Stimulated activated CD4-positive, alpha-beta T cell treated with anti-CD3 and anti-CD28 coated beads, Interleukin-1b, Interleukin-23, amount 100 ng/mL, for 48 hours (primary cell): ENCODE measurements at regions not wholly inside any gene's neighbourhood (a gene's known extent, or its start where the extent isn't known, plus 50 kb on each side); places are given as distances from the start of the nearest gene placed in this dataset.

Experiments used
- DNase-seq: peaks from one replicate; pipeline ENCODE4 v3.0.0-alpha.2; 2020

DNA sequence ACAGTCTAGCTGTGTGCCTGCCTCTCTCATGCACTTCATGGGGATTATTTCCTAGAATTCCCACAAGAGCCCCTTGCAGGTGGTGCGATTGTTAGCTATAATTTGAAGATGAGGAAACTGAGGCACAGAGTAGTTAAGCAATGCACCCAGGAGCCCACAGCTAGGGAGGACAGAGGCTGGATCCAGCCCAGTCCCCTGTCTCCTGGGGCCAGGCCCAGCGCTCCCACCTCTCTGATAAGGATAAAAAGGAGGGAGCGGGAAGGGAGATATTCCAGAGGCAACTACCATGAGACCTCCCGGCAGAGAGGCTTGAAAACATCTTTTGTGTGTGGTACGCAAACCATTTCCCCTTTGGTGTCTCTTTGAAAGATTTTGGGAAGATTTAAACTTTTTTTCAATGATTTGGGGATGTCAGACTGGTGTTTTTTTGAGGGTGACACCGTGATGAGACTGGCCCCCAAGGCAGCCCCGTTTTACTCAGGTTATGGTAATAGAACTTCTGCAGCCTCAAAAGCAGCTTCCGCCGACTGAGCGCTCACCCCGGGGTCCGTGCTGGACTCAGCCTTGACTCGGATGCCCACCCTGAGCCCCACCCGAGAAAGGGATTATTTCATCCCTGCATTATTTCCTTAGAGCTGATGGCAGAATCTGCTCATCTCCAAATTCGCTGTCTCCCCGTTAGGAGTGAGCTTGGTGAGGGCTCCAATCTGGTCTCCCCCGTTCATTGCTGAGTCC is 144.7 kb upstream of the IER5L start:
- no peak for DNase-seq

GRCh38 chr9:129322022-129322621 is 144.1 kb upstream of the IER5L start:
- DNase-seq: no peak

DNA sequence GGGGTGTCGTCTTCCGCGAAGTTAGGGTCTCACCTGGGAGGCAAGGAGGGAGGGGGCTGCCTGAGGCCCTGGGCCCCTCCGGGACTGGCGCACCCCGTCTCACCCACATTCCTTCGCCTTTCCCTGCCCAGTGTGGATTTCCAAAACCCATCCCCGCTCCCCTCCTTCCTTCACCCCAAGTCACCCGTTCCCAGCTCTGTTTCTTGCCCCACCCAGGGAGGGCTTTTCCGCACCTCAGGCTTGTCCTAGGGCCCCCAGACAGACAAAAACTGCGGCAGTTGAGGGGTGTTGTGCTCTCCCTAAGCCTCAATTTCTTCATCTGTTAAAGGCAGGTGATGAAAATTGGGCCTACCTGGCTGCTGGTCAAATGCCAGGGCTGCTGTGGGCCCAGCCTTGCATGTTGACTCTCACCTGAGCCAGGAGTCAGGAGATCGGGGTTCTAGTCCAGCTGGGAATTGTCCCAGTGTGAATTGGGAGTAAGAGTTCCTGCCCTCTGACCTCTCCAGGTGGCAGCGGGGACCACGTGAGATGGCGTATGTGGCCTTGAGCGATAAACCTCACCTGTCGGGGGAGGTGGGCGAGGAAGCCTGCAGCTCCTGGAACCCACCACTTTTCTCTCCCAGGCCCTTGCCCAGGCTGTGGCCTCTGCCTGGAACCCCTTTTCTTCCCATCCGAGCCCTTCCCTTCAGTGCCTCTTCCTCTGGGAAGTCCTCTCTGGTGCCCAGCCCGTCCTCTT is 143.4 kb upstream of the IER5L start:
- no peak for DNase-seq

DNA sequence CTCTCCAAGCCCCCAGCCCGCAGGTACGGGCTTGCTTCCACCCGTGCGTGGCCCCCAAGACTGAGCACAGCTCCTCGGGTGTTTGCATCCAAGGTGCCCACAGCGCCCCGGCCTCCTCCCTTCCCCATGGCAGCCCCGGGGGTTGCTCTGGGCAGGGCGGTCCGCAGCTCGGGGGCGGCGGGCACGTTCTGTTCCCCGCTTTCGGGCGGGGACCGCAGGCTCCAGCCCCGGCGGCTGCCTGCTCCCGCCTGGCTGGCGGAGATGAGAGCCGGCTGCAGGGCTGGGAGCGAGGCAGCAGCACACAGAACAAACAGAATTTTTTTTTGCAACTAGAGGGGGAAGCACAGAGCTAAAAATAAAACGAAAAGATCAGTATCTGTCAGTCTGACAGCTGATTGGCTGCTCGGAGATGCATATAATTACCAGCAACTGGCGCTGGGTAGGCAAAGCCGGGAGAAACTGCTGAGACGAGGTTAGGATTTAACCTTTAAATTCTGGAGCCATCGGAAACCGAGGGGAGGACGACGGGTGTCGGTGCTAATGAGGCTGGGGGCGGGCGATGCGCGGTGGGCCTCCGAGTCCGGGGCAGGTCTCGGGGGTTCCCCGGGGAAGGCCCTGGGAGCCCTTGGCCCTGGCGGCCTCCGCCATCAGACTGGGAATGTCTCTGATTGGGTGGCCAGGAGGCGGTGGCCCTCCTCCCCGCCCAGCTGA is 142.7 kb upstream of the IER5L start:
- peak; percentile 42 for DNase-seq

- no peak for DNase-seq
Observed at GRCh38 chr9:129319938-129320481, 141.9 kb upstream of the IER5L start.

- no peak for DNase-seq
Observed at GRCh38 chr9:129319076-129319937, 141.2 kb upstream of the IER5L start.

DNA sequence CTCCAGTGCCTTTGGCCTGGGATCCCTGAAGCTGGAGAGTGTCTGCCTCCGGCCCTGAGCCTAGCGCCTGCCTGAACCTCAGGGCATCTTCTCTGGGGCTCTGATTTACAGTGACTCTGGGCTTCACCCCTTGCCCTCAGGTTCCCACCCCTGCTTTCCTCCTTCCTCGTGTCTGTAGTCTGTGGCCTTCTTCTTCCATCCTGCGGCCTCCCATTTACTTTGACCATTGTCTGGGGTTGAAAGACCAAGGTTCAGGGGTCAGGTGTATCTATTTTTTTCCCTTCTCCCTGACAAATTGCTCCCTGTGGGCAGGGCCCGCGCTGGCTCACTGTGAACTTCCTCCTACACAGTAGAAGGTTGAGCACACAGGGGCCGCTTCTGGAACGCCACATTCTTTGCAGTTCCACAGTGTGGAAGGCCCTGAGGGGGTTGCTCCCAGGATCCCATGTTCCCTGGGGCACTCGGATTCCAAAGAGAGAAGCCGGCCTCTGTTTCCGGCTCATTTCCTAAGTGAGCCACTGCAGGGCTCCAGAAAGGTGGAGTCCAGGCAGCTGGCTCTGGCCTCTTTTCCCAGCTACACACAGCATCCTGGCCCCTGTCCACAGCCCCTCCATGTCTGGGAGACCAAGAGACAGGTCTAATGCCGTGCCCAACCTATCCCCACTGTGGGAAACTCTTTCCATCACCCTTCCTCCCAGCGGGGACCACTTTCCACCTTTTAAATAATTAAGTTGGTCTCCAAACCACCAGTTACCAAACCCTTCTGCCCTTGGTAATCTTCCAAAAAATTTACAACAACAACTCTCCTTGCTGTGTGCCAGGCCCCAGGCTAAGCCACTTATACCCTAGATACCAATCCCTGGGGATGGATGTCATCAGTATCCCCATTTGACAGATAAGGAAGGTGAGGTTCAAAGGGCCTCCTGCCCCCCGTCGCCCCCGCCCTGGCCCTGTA is 140.3 kb upstream of the IER5L start:
- no peak for DNase-seq

- peak; percentile 24 for DNase-seq
Observed at GRCh38 chr9:129317179-129318011, 139.3 kb upstream of the IER5L start.

DNA sequence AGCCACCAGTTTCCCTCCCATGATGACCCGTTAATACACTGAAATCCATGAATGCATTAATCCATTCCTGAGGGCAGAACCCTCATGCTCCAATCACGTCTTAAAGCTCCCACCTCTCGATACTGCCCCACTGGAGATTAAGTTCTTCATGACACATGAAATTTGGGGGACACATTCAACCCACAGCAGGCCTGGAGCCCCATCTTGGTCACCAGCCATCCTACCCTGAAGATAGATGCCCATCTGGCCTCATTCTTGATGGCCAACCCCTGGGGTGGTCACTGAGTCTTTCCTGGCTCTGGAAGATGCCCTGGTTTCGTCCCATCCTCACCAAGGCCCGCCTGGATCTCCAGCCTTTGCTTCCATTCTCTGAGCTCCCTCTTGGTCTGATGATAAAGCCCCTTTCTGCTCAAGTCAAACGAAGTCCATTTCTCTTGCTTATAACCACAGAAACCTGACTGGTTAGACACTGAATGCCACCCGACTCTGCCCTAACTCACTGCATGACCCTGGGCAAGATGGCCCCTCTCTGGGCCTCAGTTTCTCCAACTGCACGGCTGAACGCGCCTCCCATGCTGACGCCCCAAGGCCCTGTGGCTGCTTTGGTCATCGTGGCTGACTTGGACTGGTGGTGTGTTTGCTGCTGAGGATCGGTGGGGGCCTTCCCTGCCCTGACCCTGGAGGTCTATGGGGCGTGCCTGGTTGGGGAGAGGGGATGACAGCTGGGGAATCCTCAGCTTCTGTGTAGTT is 138.4 kb upstream of the IER5L start:
- DNase-seq: no peak

GRCh38 chr9:129313331-129313955 is 135.4 kb upstream of the IER5L start:
- no peak for DNase-seq

- no peak for DNase-seq
Observed at GRCh38 chr9:129312251-129313122, 134.4 kb upstream of the IER5L start.

DNA sequence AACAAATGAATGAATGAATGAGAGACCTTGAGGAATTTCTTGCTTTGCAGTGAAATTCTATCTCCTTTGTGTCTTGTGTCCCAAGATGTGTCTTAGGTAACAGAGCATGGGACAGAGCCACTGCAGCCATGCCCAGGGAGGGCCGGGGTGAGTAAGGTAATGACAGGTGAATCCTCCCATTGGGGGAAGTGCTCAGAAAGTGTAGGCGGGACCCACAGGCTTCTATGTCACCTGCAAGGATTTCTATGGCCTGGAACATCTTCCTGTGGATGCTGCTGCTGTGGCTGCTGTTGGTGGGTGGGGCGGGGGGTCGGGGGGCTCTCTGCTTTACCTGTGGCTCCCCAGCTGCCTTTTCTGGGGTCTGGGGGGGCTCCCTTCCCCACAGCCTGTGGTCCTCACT is 133.6 kb upstream of the IER5L start:
- no peak for DNase-seq

DNA sequence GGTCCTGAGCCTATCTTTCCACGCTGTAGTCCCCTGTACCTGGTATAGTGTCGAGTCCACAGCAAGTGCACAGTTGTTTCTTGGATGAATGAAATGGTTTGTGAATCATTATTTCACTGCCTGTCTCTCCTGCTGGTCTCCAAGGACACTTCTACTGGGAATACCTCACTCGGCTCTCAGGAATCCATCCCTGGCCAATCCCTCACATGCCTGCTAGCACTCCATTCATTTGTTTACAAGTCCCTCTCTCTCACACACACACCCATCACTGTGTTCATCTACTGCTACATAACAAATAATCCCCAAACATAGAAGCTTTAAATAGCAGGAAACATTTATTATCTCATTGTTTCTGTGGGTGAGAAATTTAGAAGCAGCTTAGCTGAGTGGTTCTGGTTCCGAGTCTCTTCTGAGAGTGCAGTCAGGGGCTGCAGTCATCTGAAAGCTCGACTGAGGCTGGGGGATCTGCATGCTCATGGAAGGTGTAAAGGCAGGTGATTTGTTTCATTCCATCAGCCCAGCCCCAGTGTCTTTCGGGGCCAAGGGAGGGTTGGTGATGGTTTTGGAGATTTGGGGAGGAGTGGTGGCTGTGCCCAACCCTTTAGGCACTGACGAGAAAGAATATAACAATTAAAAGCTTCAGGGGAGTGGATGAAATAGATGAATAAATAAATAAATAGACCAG is 132.7 kb upstream of the IER5L start:
- DNase-seq: no peak

DNA sequence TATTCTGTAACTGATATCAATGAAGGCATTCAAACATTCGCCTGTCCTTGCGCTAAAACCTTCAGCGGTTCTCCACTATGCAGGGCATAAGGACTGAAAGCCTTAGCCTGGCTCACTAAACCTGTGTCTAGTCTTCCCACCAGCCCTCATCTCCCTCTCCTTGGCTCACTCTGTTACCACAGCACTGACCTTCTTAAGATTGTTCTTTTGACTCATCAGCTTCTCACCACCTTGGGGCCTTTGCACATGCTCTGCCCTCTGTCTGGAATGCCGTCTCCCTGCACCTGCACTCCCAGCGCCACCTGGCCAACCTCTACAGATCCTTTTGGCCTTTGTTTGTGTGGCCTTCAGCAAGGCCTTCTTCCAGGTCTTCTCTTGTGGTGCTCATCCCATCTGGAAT is 131.8 kb upstream of the IER5L start:
- DNase-seq: no peak

DNA sequence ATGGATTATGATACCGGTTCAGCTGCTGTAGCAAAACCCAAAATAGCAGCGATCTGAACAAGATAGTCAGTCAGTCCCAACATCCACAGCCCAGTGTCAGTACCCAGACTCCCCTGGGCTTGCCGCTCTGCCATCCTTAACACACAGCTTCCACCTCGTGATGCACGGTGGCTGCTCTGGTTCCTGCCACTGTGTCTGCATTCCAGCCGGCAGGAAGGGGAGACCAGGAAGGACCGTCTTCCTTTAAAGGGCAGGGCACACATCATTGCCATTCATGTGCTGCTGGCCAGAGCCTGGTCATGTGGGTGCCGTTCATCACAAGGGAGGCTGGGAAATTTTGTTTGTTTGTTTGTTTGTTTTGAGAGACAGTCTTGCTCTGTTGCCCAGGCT is 131.0 kb upstream of the IER5L start:
- no peak for DNase-seq

GRCh38 chr9:129307227-129307970 is 129.3 kb upstream of the IER5L start:
- DNase-seq: no peak
